Transverse colon (tissue), 4 donors: ENCODE measurements at regions not wholly inside any gene's neighbourhood (a gene's known extent, or its start where the extent isn't known, plus 50 kb on each side); places are given as distances from the start of the nearest gene placed in this dataset.

Experiments
- POLR2A ChIP-seq: fragments of 450-650 bp; IDR thresholded peaks from one replicate; pipeline ENCODE4 v1.6.1; 2016; ENCODE audit warnings: antibody characterized with exemption, mild to moderate bottlenecking, moderate library complexity
- POLR2AphosphoS5 ChIP-seq, 3 donors: sonication (generic); formaldehyde crosslinking; IDR thresholded peaks; one replicate each; pipeline ENCODE4 v1.6.1; 2016; ENCODE audit warnings: antibody characterized with exemption in 3 of 3
- TF ChIP-seq, protein P1 (sequence below), 5 experiments: fragments of 200-600 bp in 3 of 5; fragments of 450-650 bp in 2 of 5; sonication (generic) in 3 of 5; IDR thresholded peaks; 1 replicate in 2 of 5; 2 replicates in 3 of 5; pipeline ENCODE4 v1.5.1; 2016 to 2017; ENCODE audit warnings: antibody characterized with exemption in 5 of 5, inconsistent platforms in 3 of 5, mild to moderate bottlenecking in 2 of 5, moderate library complexity in 1 of 5

DNA sequence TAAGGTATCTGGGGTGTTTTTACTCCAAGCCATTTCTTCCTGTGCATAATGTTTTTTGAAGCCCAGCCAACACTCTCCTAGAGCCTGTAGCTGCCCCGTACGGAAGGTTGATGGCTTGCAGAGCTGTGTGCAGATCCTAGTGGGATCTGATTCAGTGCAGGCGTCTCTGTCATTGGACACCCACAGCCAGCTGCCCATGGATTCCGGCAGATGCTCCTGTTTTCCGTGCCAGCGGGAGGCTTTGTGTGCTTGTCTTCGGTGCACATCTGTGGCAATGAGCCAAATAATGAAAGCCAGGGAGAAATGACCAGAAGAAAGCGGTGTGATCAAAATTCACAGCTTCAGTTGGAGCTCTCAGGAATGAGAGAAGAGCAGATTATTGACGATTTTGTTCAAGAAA is 426.4 kb downstream of the TYW1 start:
- TF ChIP-seq, protein P1, sequence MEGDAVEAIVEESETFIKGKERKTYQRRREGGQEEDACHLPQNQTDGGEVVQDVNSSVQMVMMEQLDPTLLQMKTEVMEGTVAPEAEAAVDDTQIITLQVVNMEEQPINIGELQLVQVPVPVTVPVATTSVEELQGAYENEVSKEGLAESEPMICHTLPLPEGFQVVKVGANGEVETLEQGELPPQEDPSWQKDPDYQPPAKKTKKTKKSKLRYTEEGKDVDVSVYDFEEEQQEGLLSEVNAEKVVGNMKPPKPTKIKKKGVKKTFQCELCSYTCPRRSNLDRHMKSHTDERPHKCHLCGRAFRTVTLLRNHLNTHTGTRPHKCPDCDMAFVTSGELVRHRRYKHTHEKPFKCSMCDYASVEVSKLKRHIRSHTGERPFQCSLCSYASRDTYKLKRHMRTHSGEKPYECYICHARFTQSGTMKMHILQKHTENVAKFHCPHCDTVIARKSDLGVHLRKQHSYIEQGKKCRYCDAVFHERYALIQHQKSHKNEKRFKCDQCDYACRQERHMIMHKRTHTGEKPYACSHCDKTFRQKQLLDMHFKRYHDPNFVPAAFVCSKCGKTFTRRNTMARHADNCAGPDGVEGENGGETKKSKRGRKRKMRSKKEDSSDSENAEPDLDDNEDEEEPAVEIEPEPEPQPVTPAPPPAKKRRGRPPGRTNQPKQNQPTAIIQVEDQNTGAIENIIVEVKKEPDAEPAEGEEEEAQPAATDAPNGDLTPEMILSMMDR (IDR thresholded peaks at IDR 0.05) = no peak
- TF ChIP-seq POLR2A = no peak
- peak in 1 of 3 donors; percentile 79 for TF ChIP-seq POLR2AphosphoS5 (IDR thresholded peaks at IDR 0.05)
